GM13976 (cell line): ENCODE measurements at regions not wholly inside any gene's neighbourhood (a gene's known extent, or its start where the extent isn't known, plus 50 kb on each side); places are given as distances from the start of the nearest gene placed in this dataset.

Source experiments
- DNase-seq: peaks from one replicate; pipeline ENCODE4 v3.0.0; 2012; ENCODE audit warnings: low spot score
- in situ Hi-C: fragments of 300-500 bp; cut with MboI; formaldehyde crosslinking; loops from one replicate; pipeline ENCODE4 v1.12.0; 2022; ENCODE audit warnings: low sequenced_read_pairs, mixed read lengths, inconsistent platforms; ENCODE audit not compliant: unreplicated experiment
- TF ChIP-seq, protein P1 (sequence below): IDR thresholded peaks from 2 replicates; pipeline ENCODE4 v1.5.1; 2012; ENCODE audit warnings: borderline replicate concordance, mild to moderate bottlenecking; ENCODE audit not compliant: insufficient read depth; ENCODE audit errors: extremely low read depth, missing control alignments, control extremely low read depth

- TF ChIP-seq, protein P1, sequence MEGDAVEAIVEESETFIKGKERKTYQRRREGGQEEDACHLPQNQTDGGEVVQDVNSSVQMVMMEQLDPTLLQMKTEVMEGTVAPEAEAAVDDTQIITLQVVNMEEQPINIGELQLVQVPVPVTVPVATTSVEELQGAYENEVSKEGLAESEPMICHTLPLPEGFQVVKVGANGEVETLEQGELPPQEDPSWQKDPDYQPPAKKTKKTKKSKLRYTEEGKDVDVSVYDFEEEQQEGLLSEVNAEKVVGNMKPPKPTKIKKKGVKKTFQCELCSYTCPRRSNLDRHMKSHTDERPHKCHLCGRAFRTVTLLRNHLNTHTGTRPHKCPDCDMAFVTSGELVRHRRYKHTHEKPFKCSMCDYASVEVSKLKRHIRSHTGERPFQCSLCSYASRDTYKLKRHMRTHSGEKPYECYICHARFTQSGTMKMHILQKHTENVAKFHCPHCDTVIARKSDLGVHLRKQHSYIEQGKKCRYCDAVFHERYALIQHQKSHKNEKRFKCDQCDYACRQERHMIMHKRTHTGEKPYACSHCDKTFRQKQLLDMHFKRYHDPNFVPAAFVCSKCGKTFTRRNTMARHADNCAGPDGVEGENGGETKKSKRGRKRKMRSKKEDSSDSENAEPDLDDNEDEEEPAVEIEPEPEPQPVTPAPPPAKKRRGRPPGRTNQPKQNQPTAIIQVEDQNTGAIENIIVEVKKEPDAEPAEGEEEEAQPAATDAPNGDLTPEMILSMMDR: no peak
- in situ Hi-C loops: no loop called here
- no peak for DNase-seq
Observed at GRCh38 chr10:44306147-44306710, 78.7 kb downstream of the CXCL12 start.

DNA sequence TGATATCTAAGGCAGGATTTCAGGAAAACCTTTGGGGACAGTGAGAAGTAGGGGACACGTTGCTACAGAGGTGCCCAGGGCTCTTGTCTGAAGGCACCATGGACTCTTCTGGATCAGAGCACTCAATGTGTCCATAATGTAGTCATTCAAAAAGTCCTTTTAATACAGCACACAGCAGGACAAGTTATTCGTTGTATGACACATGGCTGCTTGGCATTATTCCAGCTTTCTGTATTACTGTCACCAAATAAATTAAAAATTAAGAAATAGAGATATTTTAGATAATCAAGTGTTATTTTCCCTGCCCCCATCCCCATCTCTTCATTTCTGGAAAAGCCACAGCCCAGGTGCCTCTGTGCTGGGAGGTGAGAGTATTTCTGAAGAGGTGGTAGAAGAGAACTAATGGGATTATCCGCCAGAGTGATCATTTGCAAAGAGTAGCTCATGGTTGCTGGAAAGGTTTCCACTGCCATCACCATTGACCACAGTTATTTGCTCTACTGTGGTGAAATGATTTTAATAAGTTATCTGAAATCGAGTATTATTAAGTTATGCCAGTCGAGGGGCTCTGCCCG, 83.0 kb downstream of the CXCL12 start:
- in situ Hi-C loops: no loop called here
- TF ChIP-seq, protein P1: no peak
- no peak for DNase-seq

- TF ChIP-seq, protein P1: no peak
- in situ Hi-C loops: no loop called here
- DNase-seq: no peak
Observed at GRCh38 chr10:44300666-44301649, 83.9 kb downstream of the CXCL12 start.

DNA sequence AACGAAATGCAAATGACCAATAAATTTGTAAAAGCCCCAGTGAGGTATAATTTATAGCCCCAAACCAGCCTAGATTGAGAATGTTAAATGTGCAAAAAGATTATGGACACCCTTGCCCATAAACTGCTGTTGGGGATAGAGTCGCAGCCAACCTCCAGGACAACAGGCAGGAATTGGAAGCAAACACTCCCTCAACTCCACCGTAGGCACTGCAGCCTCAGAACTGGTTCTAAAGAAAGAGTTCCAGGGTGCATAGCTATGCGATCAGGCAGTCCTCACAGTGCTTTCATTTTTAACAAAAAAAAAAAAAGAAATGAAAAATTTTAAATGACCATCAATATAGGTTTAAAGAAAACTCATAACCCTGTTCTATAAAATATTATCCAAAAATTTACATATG, 86.2 kb downstream of the CXCL12 start:
- DNase-seq: no peak
- TF ChIP-seq, protein P1: no peak
- in situ Hi-C loops: no loop called here

GRCh38 chr10:44297963-44298362, 86.9 kb downstream of the CXCL12 start:
- in situ Hi-C loops: no loop called here
- DNase-seq: no peak
- TF ChIP-seq, protein P1: no peak

- TF ChIP-seq, protein P1: no peak
- DNase-seq: no peak
- in situ Hi-C loops: no loop called here
Observed at GRCh38 chr10:44295644-44296241, 89.2 kb downstream of the CXCL12 start.
